HepG2 (cell line): ENCODE measurements at regions not wholly inside any gene's neighbourhood (a gene's known extent, or its start where the extent isn't known, plus 50 kb on each side); places are given as distances from the start of the nearest gene placed in this dataset.

Source experiments
- EZH2 ChIP-seq: conservative IDR thresholded peaks from 2 replicates; pipeline ENCODE4 v1.6.1; 2012; ENCODE audit warnings: mild to moderate bottlenecking, low read depth, low read length, moderate library complexity
- FOXM1 ChIP-seq: sonication (generic); formaldehyde crosslinking; IDR thresholded peaks from 2 replicates; pipeline ENCODE4 v1.5.0; 2020; ENCODE audit warnings: missing genetic modification reagents
- KDM5A ChIP-seq: fragments of 200-600 bp; sonication (generic); IDR thresholded peaks from 2 replicates; pipeline ENCODE4 v1.7.0; 2018; ENCODE audit warnings: antibody characterized with exemption, mild to moderate bottlenecking, low read length, borderline replicate concordance
- PHF8 ChIP-seq: sonication (generic); formaldehyde crosslinking; IDR thresholded peaks from 2 replicates; pipeline ENCODE4 v1.5.0; 2020; ENCODE audit warnings: missing genetic modification reagents
- ZNF274 ChIP-seq: sonication (generic); formaldehyde crosslinking; IDR thresholded peaks from 2 replicates; pipeline ENCODE4 v1.5.1; 2020; ENCODE audit warnings: mild to moderate bottlenecking, missing genetic modification reagents
- ZNF501 ChIP-seq: sonication (generic); formaldehyde crosslinking; IDR thresholded peaks from 2 replicates; pipeline ENCODE4 v1.5.1; 2020; ENCODE audit warnings: mild to moderate bottlenecking, moderate library complexity, missing genetic modification reagents
- TF ChIP-seq, protein P1 (sequence below): IDR thresholded peaks from 2 replicates; pipeline ENCODE4 v1.6.1; 2012; ENCODE audit warnings: inconsistent platforms
- TF ChIP-seq, protein P2 (sequence below): sonication (generic); formaldehyde crosslinking; IDR thresholded peaks from 2 replicates; pipeline ENCODE4 v1.5.0; 2020; ENCODE audit warnings: mild to moderate bottlenecking, missing genetic modification reagents, moderate library complexity
- TF ChIP-seq, protein P3 (sequence below): sonication (generic); formaldehyde crosslinking; IDR thresholded peaks from 2 replicates; pipeline ENCODE4 v1.8.1; 2023; ENCODE audit warnings: mild to moderate bottlenecking, inconsistent platforms, moderate library complexity, missing genetic modification reagents, borderline replicate concordance
- TF ChIP-seq, protein P4 (sequence below): sonication (generic); formaldehyde crosslinking; IDR thresholded peaks from 2 replicates; pipeline ENCODE4; 2020; ENCODE audit warnings: missing genetic modification reagents, mild to moderate bottlenecking, borderline replicate concordance
- TF ChIP-seq, protein P5 (sequence below): sonication (generic); formaldehyde crosslinking; conservative IDR thresholded peaks from 2 replicates; pipeline ENCODE4 v1.5.0; 2020; ENCODE audit warnings: missing genetic modification reagents
- TF ChIP-seq, protein P6 (sequence below): sonication (generic); formaldehyde crosslinking; IDR thresholded peaks from 2 replicates; pipeline ENCODE4 v1.4.0; 2020; ENCODE audit warnings: mild to moderate bottlenecking, missing genetic modification reagents, borderline replicate concordance

DNA sequence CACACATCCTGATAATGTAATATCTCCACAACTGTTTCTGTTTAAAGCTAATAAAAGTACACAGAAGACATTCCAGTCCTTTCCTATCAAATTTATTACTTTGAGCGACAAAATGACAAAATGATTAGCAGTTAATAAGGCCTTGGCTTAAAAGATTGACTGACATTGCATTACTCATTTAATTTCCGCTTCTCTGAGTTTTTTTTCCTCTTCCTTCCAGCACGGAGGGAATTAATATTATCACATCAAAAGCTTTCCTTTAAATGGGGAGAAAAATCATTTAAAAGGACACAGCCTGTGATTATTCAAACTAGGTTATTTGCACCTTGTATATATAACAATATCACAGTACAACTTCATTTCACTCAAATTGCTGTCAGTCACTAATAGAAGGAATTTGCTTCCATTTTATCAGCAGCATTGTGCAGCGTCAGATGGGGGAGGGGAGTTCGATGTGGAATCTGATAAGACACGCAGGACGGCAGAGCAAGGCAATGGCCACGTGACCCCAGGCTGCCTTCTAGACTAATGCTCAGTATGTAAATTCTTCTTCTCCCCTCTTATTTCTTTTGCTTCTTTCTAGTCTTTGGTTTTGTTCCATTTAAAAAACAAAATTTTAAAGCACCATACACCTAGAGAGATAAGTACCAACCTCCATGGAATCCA lies 400.5 kb downstream of the IRX1 start:
- TF ChIP-seq EZH2 (no peak), PHF8 (no peak), ZNF274 (no peak), FOXM1 (CRISPR knock-in tag) (no peak), KDM5A (no peak), ZNF501 (CRISPR knock-in tag) (no peak)
- TF ChIP-seq, protein P1, sequence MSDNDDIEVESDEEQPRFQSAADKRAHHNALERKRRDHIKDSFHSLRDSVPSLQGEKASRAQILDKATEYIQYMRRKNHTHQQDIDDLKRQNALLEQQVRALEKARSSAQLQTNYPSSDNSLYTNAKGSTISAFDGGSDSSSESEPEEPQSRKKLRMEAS, result no peak
- TF ChIP-seq, protein P2, sequence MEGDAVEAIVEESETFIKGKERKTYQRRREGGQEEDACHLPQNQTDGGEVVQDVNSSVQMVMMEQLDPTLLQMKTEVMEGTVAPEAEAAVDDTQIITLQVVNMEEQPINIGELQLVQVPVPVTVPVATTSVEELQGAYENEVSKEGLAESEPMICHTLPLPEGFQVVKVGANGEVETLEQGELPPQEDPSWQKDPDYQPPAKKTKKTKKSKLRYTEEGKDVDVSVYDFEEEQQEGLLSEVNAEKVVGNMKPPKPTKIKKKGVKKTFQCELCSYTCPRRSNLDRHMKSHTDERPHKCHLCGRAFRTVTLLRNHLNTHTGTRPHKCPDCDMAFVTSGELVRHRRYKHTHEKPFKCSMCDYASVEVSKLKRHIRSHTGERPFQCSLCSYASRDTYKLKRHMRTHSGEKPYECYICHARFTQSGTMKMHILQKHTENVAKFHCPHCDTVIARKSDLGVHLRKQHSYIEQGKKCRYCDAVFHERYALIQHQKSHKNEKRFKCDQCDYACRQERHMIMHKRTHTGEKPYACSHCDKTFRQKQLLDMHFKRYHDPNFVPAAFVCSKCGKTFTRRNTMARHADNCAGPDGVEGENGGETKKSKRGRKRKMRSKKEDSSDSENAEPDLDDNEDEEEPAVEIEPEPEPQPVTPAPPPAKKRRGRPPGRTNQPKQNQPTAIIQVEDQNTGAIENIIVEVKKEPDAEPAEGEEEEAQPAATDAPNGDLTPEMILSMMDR (CRISPR knock-in tag), result no peak
- TF ChIP-seq, protein P3, sequence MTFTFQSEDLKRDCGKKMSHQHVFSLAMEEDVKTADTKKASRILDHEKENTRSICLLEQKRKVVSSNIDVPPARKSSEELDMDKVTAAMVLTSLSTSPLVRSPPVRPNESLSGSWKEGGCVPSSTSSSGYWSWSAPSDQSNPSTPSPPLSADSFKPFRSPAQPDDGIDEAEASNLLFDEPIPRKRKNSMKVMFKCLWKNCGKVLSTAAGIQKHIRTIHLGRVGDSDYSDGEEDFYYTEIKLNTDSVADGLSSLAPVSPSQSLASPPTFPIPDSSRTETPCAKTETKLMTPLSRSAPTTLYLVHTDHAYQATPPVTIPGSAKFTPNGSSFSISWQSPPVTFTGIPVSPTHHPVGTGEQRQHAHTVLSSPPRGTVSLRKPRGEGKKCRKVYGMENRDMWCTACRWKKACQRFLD, result no peak
- TF ChIP-seq, protein P4, sequence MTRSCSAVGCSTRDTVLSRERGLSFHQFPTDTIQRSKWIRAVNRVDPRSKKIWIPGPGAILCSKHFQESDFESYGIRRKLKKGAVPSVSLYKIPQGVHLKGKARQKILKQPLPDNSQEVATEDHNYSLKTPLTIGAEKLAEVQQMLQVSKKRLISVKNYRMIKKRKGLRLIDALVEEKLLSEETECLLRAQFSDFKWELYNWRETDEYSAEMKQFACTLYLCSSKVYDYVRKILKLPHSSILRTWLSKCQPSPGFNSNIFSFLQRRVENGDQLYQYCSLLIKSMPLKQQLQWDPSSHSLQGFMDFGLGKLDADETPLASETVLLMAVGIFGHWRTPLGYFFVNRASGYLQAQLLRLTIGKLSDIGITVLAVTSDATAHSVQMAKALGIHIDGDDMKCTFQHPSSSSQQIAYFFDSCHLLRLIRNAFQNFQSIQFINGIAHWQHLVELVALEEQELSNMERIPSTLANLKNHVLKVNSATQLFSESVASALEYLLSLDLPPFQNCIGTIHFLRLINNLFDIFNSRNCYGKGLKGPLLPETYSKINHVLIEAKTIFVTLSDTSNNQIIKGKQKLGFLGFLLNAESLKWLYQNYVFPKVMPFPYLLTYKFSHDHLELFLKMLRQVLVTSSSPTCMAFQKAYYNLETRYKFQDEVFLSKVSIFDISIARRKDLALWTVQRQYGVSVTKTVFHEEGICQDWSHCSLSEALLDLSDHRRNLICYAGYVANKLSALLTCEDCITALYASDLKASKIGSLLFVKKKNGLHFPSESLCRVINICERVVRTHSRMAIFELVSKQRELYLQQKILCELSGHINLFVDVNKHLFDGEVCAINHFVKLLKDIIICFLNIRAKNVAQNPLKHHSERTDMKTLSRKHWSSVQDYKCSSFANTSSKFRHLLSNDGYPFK (CRISPR knock-in tag), result no peak
- TF ChIP-seq, protein P5, sequence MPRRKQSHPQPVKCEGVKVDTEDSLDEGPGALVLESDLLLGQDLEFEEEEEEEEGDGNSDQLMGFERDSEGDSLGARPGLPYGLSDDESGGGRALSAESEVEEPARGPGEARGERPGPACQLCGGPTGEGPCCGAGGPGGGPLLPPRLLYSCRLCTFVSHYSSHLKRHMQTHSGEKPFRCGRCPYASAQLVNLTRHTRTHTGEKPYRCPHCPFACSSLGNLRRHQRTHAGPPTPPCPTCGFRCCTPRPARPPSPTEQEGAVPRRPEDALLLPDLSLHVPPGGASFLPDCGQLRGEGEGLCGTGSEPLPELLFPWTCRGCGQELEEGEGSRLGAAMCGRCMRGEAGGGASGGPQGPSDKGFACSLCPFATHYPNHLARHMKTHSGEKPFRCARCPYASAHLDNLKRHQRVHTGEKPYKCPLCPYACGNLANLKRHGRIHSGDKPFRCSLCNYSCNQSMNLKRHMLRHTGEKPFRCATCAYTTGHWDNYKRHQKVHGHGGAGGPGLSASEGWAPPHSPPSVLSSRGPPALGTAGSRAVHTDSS (CRISPR knock-in tag), result no peak
- TF ChIP-seq, protein P6, sequence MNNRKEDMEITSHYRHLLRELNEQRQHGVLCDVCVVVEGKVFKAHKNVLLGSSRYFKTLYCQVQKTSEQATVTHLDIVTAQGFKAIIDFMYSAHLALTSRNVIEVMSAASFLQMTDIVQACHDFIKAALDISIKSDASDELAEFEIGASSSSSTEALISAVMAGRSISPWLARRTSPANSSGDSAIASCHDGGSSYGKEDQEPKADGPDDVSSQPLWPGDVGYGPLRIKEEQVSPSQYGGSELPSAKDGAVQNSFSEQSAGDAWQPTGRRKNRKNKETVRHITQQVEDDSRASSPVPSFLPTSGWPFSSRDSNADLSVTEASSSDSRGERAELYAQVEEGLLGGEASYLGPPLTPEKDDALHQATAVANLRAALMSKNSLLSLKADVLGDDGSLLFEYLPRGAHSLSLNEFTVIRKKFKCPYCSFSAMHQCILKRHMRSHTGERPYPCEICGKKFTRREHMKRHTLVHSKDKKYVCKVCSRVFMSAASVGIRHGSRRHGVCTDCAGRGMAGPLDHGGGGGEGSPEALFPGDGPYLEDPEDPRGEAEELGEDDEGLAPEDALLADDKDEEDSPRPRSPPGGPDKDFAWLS (CRISPR knock-in tag), result no peak
